ENCODE measurements at regions not wholly inside any gene's neighbourhood (a gene's known extent, or its start where the extent isn't known, plus 50 kb on each side); places are given as distances from the start of the nearest gene placed in this dataset.

DNA sequence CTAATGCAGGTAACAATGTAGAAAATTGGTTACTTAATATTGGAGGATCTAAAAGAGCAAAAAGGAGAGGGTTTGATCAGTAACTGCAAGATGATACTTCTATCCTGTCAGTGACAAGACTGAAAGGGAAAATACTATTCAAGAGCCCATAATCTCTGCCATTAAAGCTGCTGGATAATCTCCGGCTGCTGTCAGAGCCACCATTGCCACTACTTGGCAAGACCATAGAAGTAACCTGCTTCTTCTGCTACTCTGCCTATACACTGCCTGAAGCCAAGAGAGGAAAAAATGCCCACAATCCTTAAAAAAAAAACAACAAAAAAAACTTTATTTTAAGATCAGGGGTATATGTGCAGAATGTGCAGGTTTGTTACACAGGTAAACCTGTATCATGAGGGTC, 386.5 kb upstream of the ID4 start:
- Histone ChIP-seq H3K4me2 (ENCODE audit: insufficient read depth, low read length) (no peak overlapping the region), H4K20me1 (ENCODE audit: insufficient read depth, low read length) (no peaks in the 10 kb centered on the region), H3K36me3 (ENCODE audit: insufficient read depth, low read length) (no peaks in the 10 kb centered on the region), H3K9me3 (ENCODE audit: insufficient read depth, low read length, severe bottlenecking) (no peaks in the 10 kb centered on the region), H3K4me1 (ENCODE audit: insufficient read depth, low read length) (no peaks in the 10 kb centered on the region), H3K79me2 (ENCODE audit: insufficient read depth, low read length) (no peaks in the 10 kb centered on the region), H3K27ac (ENCODE audit: low read length) (no peak overlapping the region), H2AFZ (ENCODE audit: low read depth, low read length) (no peak overlapping the region), H3K4me3 (ENCODE audit: low read depth in 1 of 2, low read length in 2 of 2) (no peak overlapping the region), H3K9ac (ENCODE audit: low read depth, low read length) (no peak overlapping the region), H3K27me3 (ENCODE audit: insufficient read depth, low read length, poor library complexity) (no peaks in the 10 kb centered on the region)
- no peak for TF ChIP-seq EZH2 (IDR thresholded peaks at IDR 0.05; ENCODE audit: borderline replicate concordance, low read depth, low read length, severe bottlenecking)
- TF ChIP-seq, protein P1, sequence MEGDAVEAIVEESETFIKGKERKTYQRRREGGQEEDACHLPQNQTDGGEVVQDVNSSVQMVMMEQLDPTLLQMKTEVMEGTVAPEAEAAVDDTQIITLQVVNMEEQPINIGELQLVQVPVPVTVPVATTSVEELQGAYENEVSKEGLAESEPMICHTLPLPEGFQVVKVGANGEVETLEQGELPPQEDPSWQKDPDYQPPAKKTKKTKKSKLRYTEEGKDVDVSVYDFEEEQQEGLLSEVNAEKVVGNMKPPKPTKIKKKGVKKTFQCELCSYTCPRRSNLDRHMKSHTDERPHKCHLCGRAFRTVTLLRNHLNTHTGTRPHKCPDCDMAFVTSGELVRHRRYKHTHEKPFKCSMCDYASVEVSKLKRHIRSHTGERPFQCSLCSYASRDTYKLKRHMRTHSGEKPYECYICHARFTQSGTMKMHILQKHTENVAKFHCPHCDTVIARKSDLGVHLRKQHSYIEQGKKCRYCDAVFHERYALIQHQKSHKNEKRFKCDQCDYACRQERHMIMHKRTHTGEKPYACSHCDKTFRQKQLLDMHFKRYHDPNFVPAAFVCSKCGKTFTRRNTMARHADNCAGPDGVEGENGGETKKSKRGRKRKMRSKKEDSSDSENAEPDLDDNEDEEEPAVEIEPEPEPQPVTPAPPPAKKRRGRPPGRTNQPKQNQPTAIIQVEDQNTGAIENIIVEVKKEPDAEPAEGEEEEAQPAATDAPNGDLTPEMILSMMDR (IDR thresholded peaks at IDR 0.05; ENCODE audit: borderline replicate concordance, extremely low read depth, low read length, poor library complexity, severe bottlenecking) = no peak
- DNase-seq = no peak
- no peak for ATAC-seq (ENCODE audit: insufficient read depth, low read depth)

- no peak overlapping the region for H3K4me2 ChIP-seq (ENCODE audit: insufficient read depth, low read length)
- H3K9me3 ChIP-seq (ENCODE audit: insufficient read depth, low read length, severe bottlenecking) = no peaks in the 10 kb centered on the region
- H3K27me3 ChIP-seq (ENCODE audit: insufficient read depth, low read length, poor library complexity) = no peaks in the 10 kb centered on the region
- DNase-seq (no peak), ATAC-seq (ENCODE audit: insufficient read depth, low read depth) (no peak)
- TF ChIP-seq, protein P1 (IDR thresholded peaks at IDR 0.05; ENCODE audit: borderline replicate concordance, extremely low read depth, low read length, poor library complexity, severe bottlenecking) = no peak
- TF ChIP-seq EZH2 (IDR thresholded peaks at IDR 0.05; ENCODE audit: borderline replicate concordance, low read depth, low read length, severe bottlenecking) = no peak
- H3K9ac ChIP-seq (ENCODE audit: low read depth, low read length) = no peak overlapping the region
- no peak overlapping the region for H2AFZ ChIP-seq (ENCODE audit: low read depth, low read length)
- no peaks in the 10 kb centered on the region for H4K20me1 ChIP-seq (ENCODE audit: insufficient read depth, low read length)
- no peaks in the 10 kb centered on the region for H3K36me3 ChIP-seq (ENCODE audit: insufficient read depth, low read length)
- H3K4me3 ChIP-seq (ENCODE audit: low read depth in 1 of 2, low read length in 2 of 2) = no peak overlapping the region
- H3K4me1 ChIP-seq (ENCODE audit: insufficient read depth, low read length) = no peaks in the 10 kb centered on the region
- no peaks in the 10 kb centered on the region for H3K79me2 ChIP-seq (ENCODE audit: insufficient read depth, low read length)
- H3K27ac ChIP-seq (ENCODE audit: low read length) = no peak overlapping the region
Observed at GRCh38 chr6:19452495-19452894, 384.7 kb upstream of the ID4 start.

GRCh38 chr6:19454001-19454720, 383.0 kb upstream of the ID4 start:
- Histone ChIP-seq H3K9ac (ENCODE audit: low read depth, low read length) (no peak overlapping the region), H2AFZ (ENCODE audit: low read depth, low read length) (no peak overlapping the region), H3K27me3 (ENCODE audit: insufficient read depth, low read length, poor library complexity) (no peaks in the 10 kb centered on the region), H3K36me3 (ENCODE audit: insufficient read depth, low read length) (no peaks in the 10 kb centered on the region), H3K4me2 (ENCODE audit: insufficient read depth, low read length) (no peak overlapping the region), H3K4me1 (ENCODE audit: insufficient read depth, low read length) (no peaks in the 10 kb centered on the region), H3K27ac (ENCODE audit: low read length) (no peak overlapping the region), H3K4me3 (ENCODE audit: low read depth in 1 of 2, low read length in 2 of 2) (no peak overlapping the region), H3K9me3 (ENCODE audit: insufficient read depth, low read length, severe bottlenecking) (no peaks in the 10 kb centered on the region), H3K79me2 (ENCODE audit: insufficient read depth, low read length) (no peaks in the 10 kb centered on the region), H4K20me1 (ENCODE audit: insufficient read depth, low read length) (no peaks in the 10 kb centered on the region)
- DNase-seq (no peak), ATAC-seq (ENCODE audit: insufficient read depth, low read depth) (no peak)
- TF ChIP-seq EZH2 (IDR thresholded peaks at IDR 0.05; ENCODE audit: borderline replicate concordance, low read depth, low read length, severe bottlenecking) = no peak
- TF ChIP-seq, protein P1 (IDR thresholded peaks at IDR 0.05; ENCODE audit: borderline replicate concordance, extremely low read depth, low read length, poor library complexity, severe bottlenecking) = no peak
